ENCODE measurements at regions not wholly inside any gene's neighbourhood (a gene's known extent, or its start where the extent isn't known, plus 50 kb on each side); places are given as distances from the start of the nearest gene placed in this dataset.
A peak's percentile ranks its signal among the peaks of the same experiment; 100 is the strongest.
"Not testable (repeated sequence)": the region's sequence is repeated elsewhere in the genome, so short reads cannot be mapped to it uniquely, and the experiment has no call there.

DNA sequence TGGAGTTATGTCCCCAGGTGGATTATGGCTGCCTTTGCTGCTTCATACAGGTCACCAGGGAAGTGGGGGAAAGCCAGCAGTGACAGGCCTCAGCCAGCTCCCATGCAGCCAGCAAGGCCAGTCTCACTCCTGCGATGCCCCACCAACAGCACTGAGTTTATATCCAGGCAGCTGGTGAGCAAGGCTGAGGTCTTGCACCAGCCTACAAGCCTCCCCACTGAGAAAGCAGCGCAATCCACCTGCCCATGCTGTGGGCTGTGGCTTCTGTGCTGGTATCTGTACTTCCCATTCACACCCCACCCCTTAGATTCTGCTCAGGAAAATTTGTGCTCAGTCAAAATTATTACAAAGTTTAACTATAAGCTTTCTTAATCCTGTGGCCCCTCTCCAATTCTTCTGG is 153.5 kb downstream of the HHIP start:
- DNase-seq (ENCODE audit: low read depth): no peak

DNA sequence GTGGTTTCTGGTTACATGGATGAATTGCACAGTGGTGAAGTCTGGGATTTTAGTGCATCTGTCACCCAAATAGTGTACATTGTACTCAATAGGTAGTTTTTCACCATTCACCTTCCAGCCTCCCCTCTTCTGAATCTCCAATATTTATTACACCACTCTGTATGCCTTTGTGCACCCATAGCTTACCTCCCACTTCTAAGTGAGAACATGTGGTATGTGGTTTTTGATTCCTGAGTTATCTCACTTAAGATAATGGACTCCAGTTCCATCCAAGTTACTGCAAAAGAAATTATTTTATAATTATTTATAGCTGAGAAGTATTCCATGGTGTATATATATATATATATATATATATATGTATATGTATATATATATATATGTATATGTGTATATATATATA is 155.8 kb downstream of the HHIP start:
- DNase-seq (ENCODE audit: low read depth): no peak

DNA sequence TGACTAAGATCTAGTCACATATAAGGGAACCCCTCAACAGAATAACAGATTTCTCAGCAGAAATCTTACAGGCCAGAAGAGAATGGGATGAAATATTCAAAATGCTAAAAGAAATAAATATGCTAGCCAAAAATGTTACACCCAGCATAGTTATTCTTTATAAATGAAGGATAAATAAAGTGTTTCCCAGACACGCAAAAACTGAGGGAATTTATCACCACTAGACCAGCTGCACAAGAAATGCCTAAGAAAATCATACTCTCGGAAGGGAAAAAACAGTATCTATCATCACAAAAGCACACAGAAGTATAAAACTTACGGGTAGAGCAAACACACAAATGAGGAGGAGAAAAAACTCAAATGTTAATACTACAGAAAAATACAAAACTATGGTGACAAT is 162.1 kb downstream of the HHIP start:
- DNase-seq (ENCODE audit: low read depth): no peak

DNA sequence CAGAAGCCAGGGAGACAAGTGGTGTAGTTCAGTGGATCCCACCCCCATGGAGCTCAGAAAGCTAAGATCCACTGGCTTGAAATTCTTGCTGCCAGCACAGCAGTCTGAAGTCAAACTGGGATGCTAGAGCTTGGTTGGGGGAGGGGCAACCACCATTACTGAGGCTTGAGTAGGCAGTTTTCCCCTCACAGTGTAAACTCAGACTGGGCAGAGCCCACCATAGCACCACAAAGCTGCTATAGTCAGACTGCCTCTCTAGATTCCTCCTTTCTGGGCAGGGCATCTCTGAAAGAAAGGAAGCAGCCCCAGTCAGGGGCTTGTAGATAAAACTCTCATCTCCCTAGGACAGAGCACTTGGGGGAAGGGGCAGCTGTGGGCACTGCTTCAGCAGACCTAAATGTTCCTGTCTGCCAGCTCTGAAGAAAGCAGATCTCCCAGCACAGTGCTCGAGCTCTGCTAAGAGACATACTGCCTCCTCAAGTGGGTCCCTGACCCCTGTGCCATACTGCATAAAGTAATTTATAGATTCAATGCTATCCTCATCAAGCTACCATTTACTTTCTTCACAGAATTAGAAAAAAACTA is 163.2 kb downstream of the HHIP start:
- DNase-seq (ENCODE audit: low read depth): no peak

DNA sequence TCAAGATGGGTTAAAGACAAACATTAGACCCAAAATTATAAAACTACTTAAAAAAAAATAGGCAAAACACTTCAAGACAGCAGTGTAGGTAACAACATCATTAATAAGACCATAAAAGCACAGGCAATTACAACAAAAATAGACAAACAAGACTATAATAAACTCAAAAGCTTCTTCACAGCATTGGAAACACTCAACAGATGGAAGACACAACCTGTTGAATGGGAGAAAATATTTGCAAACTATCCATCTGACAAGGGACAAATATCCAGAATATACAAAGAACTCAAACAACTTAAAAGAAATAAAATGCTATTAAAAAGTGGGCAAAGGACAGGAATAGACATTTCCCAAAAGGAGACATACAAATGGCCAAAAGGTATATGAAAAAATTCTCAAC is 170.7 kb downstream of the HHIP start:
- no peak for DNase-seq (ENCODE audit: low read depth)

DNA sequence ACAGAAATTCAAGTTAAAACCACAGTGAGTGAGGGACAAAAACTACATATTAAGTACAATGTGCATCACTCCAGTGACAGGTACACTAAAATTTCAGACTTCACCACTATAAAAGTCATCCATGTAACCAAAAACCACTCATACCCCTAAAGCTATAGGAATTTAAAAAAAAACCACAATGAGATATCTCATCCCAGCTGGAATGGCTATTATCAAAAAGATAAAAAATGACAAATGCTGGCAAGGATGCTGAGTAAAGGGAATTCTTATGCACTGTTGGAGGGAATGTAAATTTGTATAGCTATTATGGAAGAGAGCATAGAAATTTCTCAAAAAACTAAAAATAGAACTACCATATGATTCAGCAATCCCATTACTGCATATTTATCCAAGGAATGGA is 171.1 kb downstream of the HHIP start:
- DNase-seq (ENCODE audit: low read depth): no peak

DNA sequence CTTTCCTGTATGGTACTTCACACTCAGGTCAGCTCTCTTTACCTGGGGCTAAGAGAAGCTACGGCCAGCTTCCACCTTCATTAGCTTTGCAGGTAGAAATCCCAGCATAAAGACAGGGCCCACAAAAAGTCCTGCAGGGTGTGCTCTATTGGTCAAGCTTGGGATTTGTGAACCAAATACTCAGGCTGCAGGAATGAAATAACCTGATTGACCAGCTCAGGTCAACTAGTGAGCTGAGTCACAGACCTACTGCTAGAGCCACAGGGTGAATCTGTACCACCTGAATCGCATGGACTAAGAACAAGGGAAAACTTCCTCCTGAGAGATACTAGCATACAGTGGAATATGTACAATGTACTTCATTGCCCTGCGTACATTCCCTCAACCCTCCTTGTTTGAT is 172.2 kb downstream of the HHIP start:
- DNase-seq (ENCODE audit: low read depth): no peak

DNA sequence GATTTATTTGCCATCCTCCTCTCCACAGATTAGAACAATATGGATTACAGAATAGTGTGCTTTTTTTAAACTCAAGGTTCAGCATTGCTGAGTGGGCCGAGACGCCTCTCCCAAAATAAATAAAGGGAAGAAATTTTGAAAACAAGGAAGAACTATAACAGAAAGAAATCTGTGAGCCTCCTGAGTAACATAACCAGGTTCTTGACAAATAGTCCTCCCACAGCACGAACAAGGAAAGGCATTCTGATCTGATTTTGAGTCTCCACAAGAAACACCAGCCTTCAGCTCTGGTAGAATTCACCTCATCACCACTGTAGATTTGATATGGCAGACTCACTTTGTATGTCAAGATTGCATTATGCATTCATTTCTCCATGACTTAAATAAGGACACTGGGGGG is 173.6 kb downstream of the HHIP start:
- DNase-seq (ENCODE audit: low read depth): no peak

DNA sequence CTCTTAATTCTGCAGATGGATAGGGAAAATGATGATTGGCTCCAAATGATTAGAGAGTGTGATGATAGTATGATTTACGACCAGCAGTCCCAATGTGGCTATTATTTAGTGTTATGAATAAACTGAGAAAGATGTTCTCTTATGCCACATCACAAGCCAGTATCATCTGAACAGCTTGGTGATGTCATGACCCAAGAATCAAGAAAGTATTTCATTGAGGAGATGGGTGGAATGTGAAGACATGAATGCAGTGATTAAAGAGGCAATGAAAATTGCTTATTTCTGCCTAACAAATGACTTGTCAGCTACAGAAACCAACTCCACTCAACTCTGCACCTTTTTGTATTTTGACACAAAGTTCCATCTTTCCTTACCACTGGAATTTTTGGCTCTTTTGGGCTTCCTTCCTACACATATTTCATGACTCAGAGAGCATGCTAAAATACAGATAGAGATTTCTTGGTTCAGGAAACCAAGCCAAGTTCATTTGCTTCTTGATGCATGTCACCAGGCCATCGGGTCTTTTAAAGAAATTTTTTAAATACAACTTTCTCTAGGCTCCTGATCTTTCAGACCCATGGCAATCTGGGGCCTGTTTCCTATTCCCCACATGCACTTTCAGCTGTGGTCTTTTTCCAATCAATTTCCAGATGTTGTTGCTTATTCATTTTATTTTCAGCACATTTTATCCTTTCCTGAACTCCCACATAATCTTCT is 174.2 kb downstream of the HHIP start:
- no peak for DNase-seq (ENCODE audit: low read depth)

DNA sequence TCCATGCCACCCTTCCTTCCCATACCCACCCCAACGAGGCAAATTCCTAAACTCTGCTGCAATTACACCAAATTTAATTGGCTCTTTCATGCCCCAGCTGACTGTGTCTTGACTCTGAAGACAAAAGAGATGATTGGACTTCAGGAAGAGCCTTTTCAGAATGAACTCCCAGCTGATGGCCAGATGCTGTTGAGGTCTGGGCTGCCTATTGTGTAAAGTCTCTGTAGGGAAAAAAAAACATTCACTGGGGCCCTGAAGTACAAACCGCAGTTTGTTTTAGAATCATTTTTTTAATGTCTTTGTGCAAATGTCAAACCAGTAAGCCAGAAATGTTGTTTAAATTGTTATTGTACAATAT is 174.8 kb downstream of the HHIP start:
- peak; percentile 27 for DNase-seq (ENCODE audit: low read depth)

DNA sequence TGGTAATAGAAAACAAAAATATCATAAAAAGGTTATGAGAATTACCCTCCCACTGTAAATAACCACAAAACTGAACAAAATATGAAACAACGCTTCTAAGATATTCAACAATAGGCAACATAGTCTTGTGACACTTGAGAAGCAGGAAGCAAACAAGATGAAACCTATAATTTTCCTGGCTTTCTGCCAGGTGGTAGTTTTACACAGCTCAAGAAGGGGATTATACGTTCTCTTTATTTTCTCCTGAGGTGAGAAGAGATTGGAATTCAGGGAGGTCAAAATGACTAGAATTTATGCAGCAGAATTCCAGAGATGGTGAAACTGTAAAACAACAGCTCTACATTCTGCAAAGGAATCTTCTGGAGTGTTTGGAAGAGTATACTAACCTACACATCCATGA is 186.0 kb downstream of the HHIP start:
- no peak for DNase-seq (ENCODE audit: low read depth)

DNA sequence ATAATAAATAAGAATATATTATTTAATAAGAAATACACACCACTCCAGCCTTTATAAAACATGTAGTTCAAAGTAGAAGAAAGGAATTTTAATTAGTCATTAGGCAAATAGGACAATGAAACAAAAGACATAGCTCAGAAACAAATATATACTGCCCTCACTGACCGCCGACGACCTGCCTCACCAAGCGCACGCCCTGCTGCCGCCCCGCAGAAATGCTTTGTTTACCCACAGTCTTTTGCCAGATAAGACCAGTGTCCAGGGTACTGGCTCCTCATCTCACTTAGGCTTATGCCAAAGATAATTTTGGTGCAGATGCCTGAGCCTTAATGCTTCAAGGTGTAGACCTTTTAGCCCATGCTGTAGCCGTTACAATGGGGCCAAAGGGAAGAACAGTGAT is 199.5 kb downstream of the HHIP start:
- DNase-seq (ENCODE audit: low read depth): no peak

DNA sequence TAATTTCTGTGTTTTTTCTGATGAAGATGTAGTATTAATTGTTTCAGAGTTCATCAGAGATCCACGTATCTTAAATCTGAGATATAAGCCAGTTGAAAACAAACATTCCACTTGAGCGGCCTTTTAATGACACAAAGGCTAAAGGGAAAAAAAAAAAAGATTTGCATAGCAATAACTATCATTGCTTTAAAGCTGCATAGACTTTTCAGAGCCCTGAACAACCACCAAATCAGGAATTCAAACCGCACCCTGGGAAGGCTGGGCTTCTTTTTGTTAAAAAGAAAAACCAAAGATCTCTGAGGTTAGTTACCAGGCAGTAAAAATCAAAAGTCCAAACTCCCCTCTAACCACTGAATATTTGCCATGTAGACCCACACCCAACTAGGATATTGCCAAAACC is 206.0 kb downstream of the HHIP start:
- DNase-seq (ENCODE audit: low read depth): no peak

DNA sequence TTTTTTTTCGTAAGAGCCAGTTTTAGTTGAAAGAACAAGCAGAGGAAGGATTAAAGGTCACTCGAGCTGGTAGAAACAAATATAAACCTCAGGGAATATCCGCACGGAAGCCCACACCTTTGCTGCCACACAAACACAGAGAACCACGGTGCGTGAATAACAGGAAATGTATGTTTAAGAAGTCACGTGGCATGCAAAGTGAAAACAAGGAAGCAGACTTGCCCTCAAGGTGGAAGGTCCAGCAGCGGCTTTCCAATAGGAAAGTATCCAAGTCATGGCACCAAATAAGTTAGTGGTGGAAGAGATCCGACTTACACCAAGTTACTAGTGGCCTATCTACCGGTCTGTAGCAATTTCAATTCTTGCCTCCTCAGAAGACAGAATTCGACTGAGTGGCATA is 215.5 kb downstream of the HHIP start:
- DNase-seq (ENCODE audit: low read depth): no peak

DNA sequence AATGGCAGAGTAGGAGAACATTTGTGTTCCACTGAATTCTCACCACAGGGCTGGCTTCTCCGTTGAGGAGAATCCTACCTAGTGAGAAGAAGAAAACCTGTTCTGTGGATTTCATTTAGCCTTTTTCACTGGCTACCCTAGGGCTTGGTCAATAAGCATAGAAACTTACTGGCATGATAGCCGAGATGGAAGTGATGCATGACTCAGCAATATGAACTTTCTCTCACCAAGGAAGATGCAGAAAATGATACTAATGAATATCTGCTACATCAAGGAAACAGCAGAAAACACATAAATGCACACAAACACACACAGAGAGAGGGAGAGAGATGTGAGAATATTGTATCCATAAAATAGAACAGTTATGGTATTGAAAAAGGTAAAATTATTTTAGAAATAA is 216.3 kb downstream of the HHIP start:
- no peak for DNase-seq (ENCODE audit: low read depth)

DNA sequence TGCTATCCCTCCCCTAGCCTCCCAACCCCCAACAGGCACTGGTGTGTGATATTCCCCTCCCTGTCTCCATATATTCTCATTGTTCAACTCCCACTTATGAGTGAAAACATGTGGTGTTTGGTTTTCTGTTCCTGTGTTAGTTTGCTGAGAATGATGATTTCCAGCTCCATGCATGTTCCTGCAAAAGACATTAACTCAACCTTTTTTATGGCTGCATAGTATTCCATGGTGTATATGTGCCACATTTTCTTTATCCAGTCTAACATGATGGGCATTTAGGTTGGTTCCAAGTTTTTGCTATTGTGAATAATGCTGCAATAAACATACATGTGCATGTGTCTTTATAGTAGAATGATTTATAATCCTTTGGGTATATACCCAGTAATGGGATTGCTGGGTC is 218.9 kb downstream of the HHIP start:
- DNase-seq (ENCODE audit: low read depth): not testable (repeated sequence)

DNA sequence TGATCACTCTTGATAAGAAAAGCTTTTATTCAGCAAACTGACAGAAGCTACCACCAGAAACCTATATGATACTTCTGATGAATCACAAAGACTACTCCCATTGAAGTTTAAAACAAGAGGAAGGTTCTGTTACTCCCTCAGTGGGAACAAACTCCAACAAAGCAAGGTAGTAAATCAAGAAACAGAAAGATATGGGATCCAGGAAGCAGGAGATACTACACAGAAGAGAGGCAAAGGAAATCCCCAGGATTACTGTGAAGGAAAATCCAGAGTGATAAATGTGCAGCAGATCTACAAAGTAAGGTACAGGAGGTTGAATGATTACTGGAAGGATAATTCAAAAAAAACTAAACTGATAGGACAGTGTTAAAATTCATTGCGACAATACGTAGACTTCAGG is 222.4 kb downstream of the HHIP start:
- DNase-seq (ENCODE audit: low read depth): no peak

DNA sequence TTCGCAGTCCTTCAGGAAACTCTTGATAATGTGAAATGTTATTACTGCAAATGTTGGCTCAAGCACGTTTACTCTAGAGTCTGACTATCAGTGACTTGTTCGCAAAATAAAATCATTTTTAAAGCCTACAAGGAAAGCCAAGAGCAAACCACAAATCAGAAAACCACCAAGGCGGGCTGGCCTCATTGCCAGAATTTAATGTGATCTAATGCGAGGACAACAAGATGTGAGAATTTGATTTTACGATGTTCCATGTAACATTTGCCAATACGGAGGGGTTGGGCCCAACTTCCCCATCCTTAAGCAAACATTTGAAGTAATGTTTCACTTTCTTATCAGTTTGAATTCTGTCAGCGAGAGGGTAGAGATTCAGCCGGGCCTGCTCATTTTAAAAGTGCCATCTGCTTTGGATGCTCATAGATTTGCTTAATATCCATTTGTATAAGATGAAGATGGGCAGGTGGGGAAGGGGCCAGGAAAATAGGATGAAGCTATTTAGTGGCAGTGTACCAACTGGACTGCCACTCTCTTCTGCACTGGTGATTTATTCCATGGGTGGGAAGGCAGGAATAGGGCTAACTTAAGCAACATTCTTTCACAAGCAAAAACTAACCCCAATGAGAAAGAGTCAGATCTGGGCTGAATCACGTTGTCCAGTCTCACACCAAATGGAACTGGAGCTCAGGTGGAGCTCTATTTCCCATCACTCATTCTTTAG is 225.3 kb downstream of the ANAPC10 start:
- no peak for DNase-seq (ENCODE audit: low read depth)

DNA sequence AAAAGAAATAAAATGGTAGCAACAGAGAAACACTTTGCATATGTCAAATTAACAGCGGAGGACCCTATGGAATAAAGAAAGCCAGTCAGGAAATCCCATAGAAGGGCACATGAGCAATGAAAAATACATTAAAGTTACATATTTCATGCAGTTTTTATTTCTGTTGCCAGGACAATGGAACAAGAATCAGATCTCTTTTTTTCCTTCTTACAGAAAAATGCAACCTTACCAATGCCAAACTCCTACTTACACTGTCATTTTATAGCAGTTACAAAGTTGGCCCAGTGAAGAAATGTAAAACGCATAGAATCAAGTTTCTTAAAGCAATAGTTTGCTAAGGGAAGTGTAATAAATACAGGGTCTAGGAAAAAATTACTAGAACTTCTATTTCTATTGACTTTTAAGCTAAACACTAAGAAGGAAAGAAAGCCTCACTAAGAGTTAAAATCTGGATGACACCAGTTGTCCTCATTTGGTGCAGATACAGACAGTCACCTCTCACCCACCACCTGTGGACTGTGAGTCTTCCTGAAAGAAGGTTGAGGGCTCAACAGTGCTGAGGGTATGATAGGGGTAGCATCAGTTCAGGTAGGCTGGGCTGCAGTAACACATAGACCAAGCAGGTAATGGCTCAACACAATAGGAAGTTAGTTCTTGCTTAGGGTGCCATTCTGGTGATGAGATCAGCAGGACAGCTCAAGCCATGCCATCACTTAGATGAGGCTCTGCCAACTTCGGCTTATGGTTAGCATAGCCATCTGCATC is 224.6 kb downstream of the ANAPC10 start:
- no peak for DNase-seq (ENCODE audit: low read depth)

DNA sequence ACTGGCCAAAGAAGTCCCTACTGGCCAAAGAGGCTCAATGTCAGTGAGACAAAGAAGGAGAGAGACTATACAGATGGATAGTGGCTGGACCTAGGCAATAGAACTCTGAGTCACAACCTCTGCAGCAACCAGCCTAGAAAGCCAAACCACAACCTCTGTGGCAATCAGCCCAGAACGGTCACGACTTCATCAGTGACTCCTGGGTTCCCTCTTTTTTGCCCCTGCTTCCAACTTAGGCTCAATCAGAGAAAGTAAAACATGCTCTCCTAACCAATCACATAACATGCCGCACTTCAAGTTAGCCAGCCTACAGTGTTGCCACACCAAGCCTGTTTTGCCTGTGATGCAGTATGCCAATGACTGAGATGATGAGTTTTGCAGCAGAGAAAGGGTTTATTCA is 203.4 kb downstream of the ANAPC10 start:
- DNase-seq (ENCODE audit: low read depth): peak; percentile 77

DNA sequence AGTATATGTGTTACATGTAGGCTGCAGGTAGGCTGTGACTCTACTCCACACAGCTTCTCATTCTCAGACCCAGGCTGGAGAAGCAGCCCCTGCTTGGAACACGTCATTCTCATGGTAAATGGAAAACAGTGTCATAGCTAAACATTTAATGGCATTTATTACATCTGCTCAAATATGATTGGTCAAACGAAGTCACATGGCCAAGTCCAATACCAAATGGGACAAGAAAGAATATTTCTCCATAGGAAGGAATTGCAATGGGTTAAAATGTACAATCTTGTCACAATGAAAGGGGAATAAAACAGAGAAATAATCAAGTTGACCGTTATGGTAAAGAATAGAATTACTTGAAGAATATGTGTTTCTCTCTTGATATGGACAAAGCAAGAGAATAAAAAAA is 198.6 kb downstream of the ANAPC10 start:
- DNase-seq (ENCODE audit: low read depth): no peak

DNA sequence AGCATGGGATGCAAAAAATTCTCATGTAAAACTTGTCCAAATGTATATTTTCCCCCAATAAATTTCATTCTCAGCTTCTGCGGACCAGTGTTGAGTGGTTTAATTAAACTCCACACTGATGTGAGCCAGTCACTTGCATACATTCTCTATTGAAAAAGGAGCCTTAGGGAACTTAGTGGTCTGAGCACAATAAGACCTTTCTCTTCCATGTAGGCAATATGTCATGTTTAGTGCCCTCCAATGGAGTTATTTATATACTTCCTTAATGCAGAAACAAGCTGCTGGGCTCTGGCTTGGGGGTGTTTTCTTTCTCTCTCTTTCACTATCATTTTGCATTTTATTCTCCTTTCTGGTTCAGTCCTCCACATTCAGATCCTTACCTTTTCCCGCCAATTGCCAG is 196.9 kb downstream of the ANAPC10 start:
- no peak for DNase-seq (ENCODE audit: low read depth)

DNA sequence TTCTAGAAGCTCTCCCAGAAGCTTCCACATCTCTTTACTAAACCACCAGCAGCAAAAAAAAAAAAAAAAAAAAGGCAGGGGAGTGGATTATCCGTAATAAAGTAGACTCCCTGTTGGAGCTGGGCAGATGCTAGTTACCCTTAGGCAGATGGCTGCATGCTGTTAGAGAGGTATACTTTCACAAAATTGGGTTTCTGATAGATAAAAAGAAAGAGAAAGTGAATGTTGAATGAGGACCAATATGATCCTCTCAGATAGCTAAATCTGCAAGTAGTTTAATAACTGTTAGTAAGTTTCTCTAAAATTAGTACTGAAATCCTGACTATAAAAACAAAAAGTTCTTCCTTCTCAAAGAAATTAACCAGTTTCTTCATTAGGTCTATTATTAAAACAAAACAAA is 195.4 kb downstream of the ANAPC10 start:
- no peak for DNase-seq (ENCODE audit: low read depth)
